Endothelial cell of umbilical vein (primary cell): ENCODE measurements at regions not wholly inside any gene's neighbourhood (a gene's known extent, or its start where the extent isn't known, plus 50 kb on each side); places are given as distances from the start of the nearest gene placed in this dataset.

Experiments
- BruUV-seq: library from RNA; stranded (reverse); fragments of 400-500 nt; replicated peaks from 2 replicates; lab custom pipeline; 2021; lab: Mats Ljungman, UMichigan
- CTCF ChIA-PET: fragments of 300-600, 350-600 bp; sonication (Branson Sonifier 250); formaldehyde crosslinking; loops from one replicate; lab custom pipeline; 2021; ENCODE audit warnings: antibody characterized with exemption, inconsistent platforms; lab: Charles Lee
- POLR2A ChIA-PET: fragments of 300-600, 350-600 bp; sonication (Branson Sonifier 250); formaldehyde crosslinking; loops from one replicate; lab custom pipeline; 2021; ENCODE audit warnings: antibody characterized with exemption, inconsistent platforms; lab: Charles Lee
- DNase-seq: peaks from one replicate; pipeline ENCODE4 v3.0.0-alpha.2; 2011; ENCODE audit warnings: low read depth, low spot score
- FAIRE-seq: peaks from 2 replicates; lab custom pipeline; 2011; peaks lifted over from hg19 to GRCh38; lab: Jason Lieb, UNC
- H2AFZ ChIP-seq: 2 replicates; pipeline ENCODE4 v1.6.0; 2012; ENCODE audit warnings: low read depth, low read length, control low read depth, inconsistent platforms
- H3K27ac ChIP-seq: 2 replicates; pipeline ENCODE4 v1.5.1; 2011; ENCODE audit warnings: low read depth, mild to moderate bottlenecking, control low read depth, low read length, moderate library complexity; ENCODE audit not compliant: insufficient read depth
- H3K27me3 ChIP-seq, 2 experiments: 2 replicates each; pipeline versions ENCODE4 v1.6.0 to v1.6.1; 2011; ENCODE audit warnings: low read length in 2 of 2, mixed read lengths in 1 of 2; ENCODE audit not compliant: control insufficient read depth in 2 of 2, insufficient read depth in 2 of 2
- H3K36me3 ChIP-seq, 2 experiments: 2 replicates in 1 of 2; 3 replicates in 1 of 2; pipeline ENCODE4 v1.5.1; 2011; ENCODE audit warnings: low read length in 2 of 2, mild to moderate bottlenecking in 1 of 2, moderate library complexity in 1 of 2; ENCODE audit not compliant: control insufficient read depth in 2 of 2, insufficient read depth in 2 of 2; ENCODE audit errors: extremely low read depth in 1 of 2
- H3K4me1 ChIP-seq: 3 replicates; pipeline ENCODE4 v1.5.1; 2011; ENCODE audit warnings: mild to moderate bottlenecking, low read length; ENCODE audit not compliant: control insufficient read depth, insufficient read depth; ENCODE audit errors: extremely low read depth
- H3K4me2 ChIP-seq: 2 replicates; pipeline ENCODE4 v1.6.1; 2011; ENCODE audit warnings: low read length, control low read depth, mixed read lengths; ENCODE audit not compliant: insufficient read depth
- H3K4me3 ChIP-seq, 3 experiments: fragments of 200-600 bp in 1 of 3; sonication (generic), shearing (Covaris generic) in 1 of 3; replicated peaks in 1 of 3; 2 replicates each; pipeline ENCODE4 v1.5.1; 2011 to 2016; ENCODE audit warnings: control low read depth in 3 of 3, low read length in 3 of 3, mild to moderate bottlenecking in 2 of 3, inconsistent platforms in 1 of 3, low read depth in 1 of 3, moderate library complexity in 1 of 3; ENCODE audit not compliant: insufficient read depth in 1 of 3
- H3K79me2 ChIP-seq: 2 replicates; pipeline ENCODE4 v1.6.0; 2012; ENCODE audit warnings: low read length, inconsistent platforms; ENCODE audit not compliant: control insufficient read depth, insufficient read depth
- H3K9ac ChIP-seq: replicated peaks from 2 replicates; pipeline ENCODE3; 2011; ENCODE audit warnings: low read length, control low read depth; ENCODE audit not compliant: insufficient read depth; ENCODE audit errors: extremely low read depth
- H3K9me1 ChIP-seq: replicated peaks from 3 replicates; pipeline ENCODE4 v1.6.0; 2011; ENCODE audit warnings: mild to moderate bottlenecking, low read length; ENCODE audit not compliant: control insufficient read depth, insufficient read depth; ENCODE audit errors: extremely low read depth
- H3K9me3 ChIP-seq: replicated peaks from 2 replicates; pipeline ENCODE4 v1.5.1; 2012; ENCODE audit warnings: low read length, inconsistent platforms; ENCODE audit not compliant: control insufficient read depth, insufficient read depth
- H4K20me1 ChIP-seq: replicated peaks from 2 replicates; pipeline ENCODE3; 2011; ENCODE audit warnings: mild to moderate bottlenecking, low read length; ENCODE audit not compliant: control insufficient read depth, insufficient read depth; ENCODE audit errors: extremely low read depth
- EZH2 ChIP-seq: IDR thresholded peaks from 2 replicates; pipeline ENCODE4 v1.6.1; 2012; ENCODE audit warnings: borderline replicate concordance, low read depth, mild to moderate bottlenecking, moderate library complexity, low read length, inconsistent platforms; ENCODE audit not compliant: severe bottlenecking
- FOS ChIP-seq: IDR thresholded peaks from 2 replicates; pipeline ENCODE4 v1.6.1; 2011; ENCODE audit warnings: mild to moderate bottlenecking, low read length, moderate library complexity, borderline replicate concordance; ENCODE audit not compliant: insufficient read depth
- GATA2 ChIP-seq: IDR thresholded peaks from 2 replicates; pipeline ENCODE4 v1.7.0; 2011; ENCODE audit warnings: low read depth, mild to moderate bottlenecking, moderate library complexity, mixed read lengths, low read length; ENCODE audit not compliant: insufficient read length, insufficient read depth
- JUN ChIP-seq: IDR thresholded peaks from 2 replicates; pipeline ENCODE4 v1.6.1; 2011; ENCODE audit warnings: borderline replicate concordance, low read depth; ENCODE audit not compliant: insufficient read length, insufficient read depth
- MYC ChIP-seq: IDR thresholded peaks from one replicate; pipeline ENCODE4 v1.6.1; 2011; ENCODE audit warnings: mild to moderate bottlenecking, low read depth, low read length
- POLR2A ChIP-seq: IDR thresholded peaks from 2 replicates; pipeline ENCODE4 v1.6.1; 2012; ENCODE audit warnings: low read depth, mild to moderate bottlenecking, control low read depth, low read length
- POLR2AphosphoS5 ChIP-seq: IDR thresholded peaks from 2 replicates; pipeline ENCODE4 v1.6.1; 2012; ENCODE audit warnings: low read depth, mild to moderate bottlenecking, control low read depth, low read length, moderate library complexity; ENCODE audit not compliant: insufficient read depth
- dilution Hi-C: fragments of 300-500 bp; cut with MboI; formaldehyde crosslinking; loops from one replicate; pipeline ENCODE4 v1.15.0; 2019; ENCODE audit warnings: low sequenced_read_pairs; ENCODE audit not compliant: extremely low pct_ligation_motif_present
- intact Hi-C: fragments of 100-400 bp; cut with micrococcal nuclease; formaldehyde crosslinking; loops from one replicate; pipeline ENCODE4 v1.10.0; 2022
- TF ChIP-seq, protein P1 (sequence below), 2 donors: IDR thresholded peaks; 1 replicate in 1 of 2; 2 replicates in 1 of 2; pipeline ENCODE4 v1.5.1; 2011; ENCODE audit warnings: low read length in 2 of 2, mild to moderate bottlenecking in 2 of 2, moderate library complexity in 2 of 2, control low read depth in 1 of 2, inconsistent platforms in 1 of 2, low read depth in 1 of 2; ENCODE audit not compliant: insufficient read depth in 1 of 2; ENCODE audit errors: extremely low read depth in 1 of 2
- TF ChIP-seq, protein P2 (sequence below): IDR thresholded peaks from 2 replicates; pipeline ENCODE4 v1.6.1; 2011; ENCODE audit not compliant: insufficient read depth, insufficient read length

DNA sequence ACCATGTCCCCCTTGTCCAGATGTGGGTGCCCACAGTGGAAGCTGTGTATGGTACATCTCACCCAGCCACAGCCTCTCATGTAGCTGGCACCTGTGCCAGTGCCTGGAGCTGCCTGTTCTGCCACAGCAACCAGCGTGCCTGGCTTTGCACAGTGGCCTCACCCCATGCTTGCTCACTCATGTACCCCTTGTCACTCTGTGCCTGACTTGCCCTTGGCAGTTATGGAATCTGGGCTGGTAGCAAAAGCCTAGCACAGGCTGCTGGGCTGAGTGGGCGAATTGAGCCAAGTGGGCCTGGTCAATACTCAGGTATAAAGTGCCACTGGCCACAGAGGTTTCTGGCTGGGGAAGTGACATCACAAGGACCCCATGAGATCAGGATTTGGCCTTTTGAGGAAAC is 264.2 kb downstream of the INSC start:
- Histone ChIP-seq H3K4me3 (no peak overlapping the region), H3K9me3 (peaks cover 21% of the 10 kb centered on the region), H3K27ac (no peak overlapping the region), H2AFZ (no peak overlapping the region), H4K20me1 (no peaks in the 10 kb centered on the region), H3K4me2 (no peak overlapping the region), H3K27me3 (no peaks in the 10 kb centered on the region), H3K9ac (no peak overlapping the region), H3K4me1 (no peaks in the 10 kb centered on the region), H3K79me2 (no peaks in the 10 kb centered on the region), H3K36me3 (no peaks in the 10 kb centered on the region), H3K9me1 (no peaks in the 10 kb centered on the region)
- intact Hi-C loops, result no loop called here
- CTCF ChIA-PET, result no interaction called here
- FAIRE-seq, result no peak
- BruUV-seq, result no TSS peak
- no peak for TF ChIP-seq POLR2A
- TF ChIP-seq FOS, result no peak
- TF ChIP-seq, protein P1, sequence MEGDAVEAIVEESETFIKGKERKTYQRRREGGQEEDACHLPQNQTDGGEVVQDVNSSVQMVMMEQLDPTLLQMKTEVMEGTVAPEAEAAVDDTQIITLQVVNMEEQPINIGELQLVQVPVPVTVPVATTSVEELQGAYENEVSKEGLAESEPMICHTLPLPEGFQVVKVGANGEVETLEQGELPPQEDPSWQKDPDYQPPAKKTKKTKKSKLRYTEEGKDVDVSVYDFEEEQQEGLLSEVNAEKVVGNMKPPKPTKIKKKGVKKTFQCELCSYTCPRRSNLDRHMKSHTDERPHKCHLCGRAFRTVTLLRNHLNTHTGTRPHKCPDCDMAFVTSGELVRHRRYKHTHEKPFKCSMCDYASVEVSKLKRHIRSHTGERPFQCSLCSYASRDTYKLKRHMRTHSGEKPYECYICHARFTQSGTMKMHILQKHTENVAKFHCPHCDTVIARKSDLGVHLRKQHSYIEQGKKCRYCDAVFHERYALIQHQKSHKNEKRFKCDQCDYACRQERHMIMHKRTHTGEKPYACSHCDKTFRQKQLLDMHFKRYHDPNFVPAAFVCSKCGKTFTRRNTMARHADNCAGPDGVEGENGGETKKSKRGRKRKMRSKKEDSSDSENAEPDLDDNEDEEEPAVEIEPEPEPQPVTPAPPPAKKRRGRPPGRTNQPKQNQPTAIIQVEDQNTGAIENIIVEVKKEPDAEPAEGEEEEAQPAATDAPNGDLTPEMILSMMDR (IDR thresholded peaks at IDR 0.05; ENCODE audit: extremely low read depth in 1 of 2, insufficient read depth in 1 of 2, low read depth in 1 of 2, low read length in 2 of 2), result no peak
- no peak for TF ChIP-seq POLR2AphosphoS5
- no peak for TF ChIP-seq JUN
- TF ChIP-seq GATA2, result no peak
- TF ChIP-seq MYC, result no peak
- TF ChIP-seq, protein P2, sequence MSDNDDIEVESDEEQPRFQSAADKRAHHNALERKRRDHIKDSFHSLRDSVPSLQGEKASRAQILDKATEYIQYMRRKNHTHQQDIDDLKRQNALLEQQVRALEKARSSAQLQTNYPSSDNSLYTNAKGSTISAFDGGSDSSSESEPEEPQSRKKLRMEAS, result no peak
- TF ChIP-seq EZH2, result no peak
- POLR2A ChIA-PET, result no interaction called here
- DNase-seq, result no peak
- dilution Hi-C loops, result no loop called here
